Heart right ventricle (tissue), 16 donors: ENCODE measurements at regions not wholly inside any gene's neighbourhood (a gene's known extent, or its start where the extent isn't known, plus 50 kb on each side); places are given as distances from the start of the nearest gene placed in this dataset.

Experiments used
- ATAC-seq, 8 donors: fragments of 200-7000 bp; cut with Tn5 transposase; one replicate each; pipeline ENCODE4 v1.9.1; 2020; ENCODE audit warnings: mild to moderate bottlenecking in 8 of 8, moderate library complexity in 8 of 8, moderate number of reproducible peaks in 1 of 8
- DNase-seq, 2 donors: peaks; one replicate each; pipeline ENCODE4 v3.0.0-alpha.2; 2020
- H3K27ac ChIP-seq, 10 donors: fragments of 200-600 bp; sonication (generic) in 2 of 10; one replicate each; pipeline versions ENCODE4 v1.5.0 to v1.8.0; 2020 to 2022; ENCODE audit warnings: mild to moderate bottlenecking in 3 of 10
- H3K27me3 ChIP-seq, 7 donors: fragments of 200-600 bp; one replicate each; pipeline ENCODE4 v1.8.0; 2021 to 2022; ENCODE audit warnings: mild to moderate bottlenecking in 2 of 7
- H3K36me3 ChIP-seq, 9 donors: fragments of 200-600 bp; sonication (generic) in 1 of 9; one replicate each; pipeline versions ENCODE4 v1.5.0 to v1.8.0; 2020 to 2022; ENCODE audit warnings: mild to moderate bottlenecking in 2 of 9
- H3K4me1 ChIP-seq, 9 donors: fragments of 200-600 bp; sonication (generic) in 1 of 9; one replicate each; pipeline versions ENCODE4 v1.5.0 to v1.8.0; 2020 to 2022; ENCODE audit warnings: mild to moderate bottlenecking in 4 of 9
- H3K4me3 ChIP-seq, 10 donors: fragments of 200-600 bp; sonication (generic) in 2 of 10; one replicate each; pipeline versions ENCODE4 v1.5.0 to v1.8.0; 2020 to 2022; ENCODE audit warnings: mild to moderate bottlenecking in 7 of 10, moderate library complexity in 2 of 10
- H3K9me3 ChIP-seq, 11 donors: fragments of 200-600 bp in 10 of 11; sonication (generic) in 2 of 11; one replicate each; pipeline versions ENCODE4 v1.5.0 to v1.8.0; 2013 to 2022; ENCODE audit warnings: mild to moderate bottlenecking in 2 of 11, control low read depth in 1 of 11, moderate library complexity in 1 of 11
- CTCF ChIP-seq, 9 donors: fragments of 200-600 bp; sonication (generic) in 2 of 9; IDR thresholded peaks; one replicate each; pipeline versions ENCODE4 v1.5.0 to v1.8.0; 2021 to 2022; ENCODE audit warnings: antibody characterized with exemption in 9 of 9, mild to moderate bottlenecking in 5 of 9, moderate library complexity in 1 of 9
- WGBS, 2 donors: extraction: QIAGEN DNeasy Blood & Tissue Kit; methylation state at CpG; one replicate each; pipeline ENCODE4 v1.1.7; 2013; ENCODE audit warnings: inconsistent platforms in 1 of 2; 5-methylcytosine and 5-hydroxymethylcytosine counted together
- intact Hi-C, 10 donors: fragments of 100-400 bp; cut with DNase I; formaldehyde crosslinking; loops; one replicate each; pipeline versions ENCODE4 v1.11.1 to v1.14.2; 2022
- donor health status: Arrhythmogenic right ventricular cardiomyopathy.
- donor health status: ischemic (EF 13 %, LVEDD 7.1; RV severe dilation, severe dysfunction).
- donor health status: healthy with polysubstance abuse.
- donor health status: DM: no; HTN: yes; CAD: no.
- donor health status: DM: no; HTN: no; CAD: no.
- donor health status: ischemic (EF 25% LVEDD 6.9; RV normal size, moderate dysfunction).
- donor health status: ischemic (EF 25% LVEDD 5.7; RV mildly dilated, moderate dysfunction).
- donor health status: healthy.
- donor health status: DM: yes; HTN: yes; CAD: no.
- donor health status: Ischemic cardiomyopathy.
- donor health status: ischemic (EF 35%, LVEDD 5.7; RV mildly dilated, moderate dysfunction).
- donor health status: nonischemic (EF 11% LVEDD 7.7; RV severe dilation, severe dysfunction).
- donor health status: DM: yes; HTN: yes; CAD: no.
- donor health status: PGD.
- donor health status: ischemic (EF 29% LVEDD 5.4; RV normal size, mild dysfunction).
- donor health status: nonischemic (EF 23%, LVEDD 6.1; RV moderate dilation, normal function).

GRCh38 chr12:78439666-78440065 lies 424.9 kb upstream of the SYT1 start:
- Histone ChIP-seq H3K4me1 (no peaks in the 10 kb centered on the region), H3K9me3 (peaks cover 0 to 46% (median 15%) of the 10 kb centered on the region in 11 donors), H3K27ac (no peak overlapping the region), H3K36me3 (no peaks in the 10 kb centered on the region), H3K4me3 (no peak overlapping the region), H3K27me3 (no peaks in the 10 kb centered on the region)
- TF ChIP-seq CTCF (IDR thresholded peaks at IDR 0.05), result no peak
- ATAC-seq (no peak), DNase-seq (no peak)
- WGBS, 2 donors, result 54 to 58% methylated on average over 5 of the region's 5 CpGs
- intact Hi-C loops, result no loop called here

GRCh38 chr12:78441737-78442453 lies 422.7 kb upstream of the SYT1 start:
- intact Hi-C loops, result no loop called here
- TF ChIP-seq CTCF (IDR thresholded peaks at IDR 0.05), result no peak
- H3K4me1 ChIP-seq, result no peaks in the 10 kb centered on the region
- 71 to 78% methylated on average over 3 of the region's 3 CpGs for WGBS, 2 donors
- no peaks in the 10 kb centered on the region for H3K36me3 ChIP-seq
- H3K27ac ChIP-seq, result no peak overlapping the region
- peaks cover 0 to 31% (median 11%) of the 10 kb centered on the region in 11 donors for H3K9me3 ChIP-seq
- ATAC-seq, result no peak
- H3K4me3 ChIP-seq, result no peak overlapping the region
- H3K27me3 ChIP-seq, result no peaks in the 10 kb centered on the region
- no peak for DNase-seq

GRCh38 chr12:78442454-78442801 lies 422.1 kb upstream of the SYT1 start:
- 29 to 42% methylated on average over 1 of the region's 1 CpG for WGBS, 2 donors
- peaks cover 0 to 26% (median 8%) of the 10 kb centered on the region in 11 donors for H3K9me3 ChIP-seq
- no peak overlapping the region for H3K27ac ChIP-seq
- TF ChIP-seq CTCF (IDR thresholded peaks at IDR 0.05), result no peak
- H3K27me3 ChIP-seq, result no peaks in the 10 kb centered on the region
- no peak overlapping the region for H3K4me3 ChIP-seq
- H3K4me1 ChIP-seq, result no peaks in the 10 kb centered on the region
- intact Hi-C loops, result no loop called here
- DNase-seq (no peak), ATAC-seq (no peak)
- H3K36me3 ChIP-seq, result no peaks in the 10 kb centered on the region

- DNase-seq (no peak), ATAC-seq (no peak)
- H3K4me1 ChIP-seq, result no peaks in the 10 kb centered on the region
- intact Hi-C loops, result no loop called here
- H3K36me3 ChIP-seq, result no peaks in the 10 kb centered on the region
- H3K4me3 ChIP-seq, result no peak overlapping the region
- no peak overlapping the region for H3K27ac ChIP-seq
- 94 to 95% methylated on average over 2 of the region's 2 CpGs for WGBS, 2 donors
- no peaks in the 10 kb centered on the region for H3K9me3 ChIP-seq
- no peaks in the 10 kb centered on the region for H3K27me3 ChIP-seq
- no peak for TF ChIP-seq CTCF (IDR thresholded peaks at IDR 0.05)
Measured at GRCh38 chr12:78446555-78446954, 418.0 kb upstream of the SYT1 start.
